ENCODE measurements at regions not wholly inside any gene's neighbourhood (a gene's known extent, or its start where the extent isn't known, plus 50 kb on each side); places are given as distances from the start of the nearest gene placed in this dataset.

Small RNAs in the stretch of these regions (microRNA-seq; reads per million reads assigned to microRNA genes)
- gene MIR4302 (ENCODE audit: borderline number of aligned reads in 2 of 2, borderline replicate concordance in 1 of 2): 0 reads per million in 2 donors

Small RNAs in the stretch of these regions (small RNA-seq; reads per million reads assigned to genes)
- 0 reads per million in 2 donors for gene RN7SKP262

Measured in testis (tissue), 2 donors.